Smooth muscle cell (in vitro differentiated cells): ENCODE measurements at regions not wholly inside any gene's neighbourhood (a gene's known extent, or its start where the extent isn't known, plus 50 kb on each side); places are given as distances from the start of the nearest gene placed in this dataset.

Experiments used
- DNase-seq: peaks from one replicate; lab custom pipeline; 2025; ENCODE audit not compliant: unreplicated experiment; lab: John Stamatoyannopoulos, UW
- H2AFZ ChIP-seq: fragments of 200-600 bp; sonication (generic); 2 replicates; pipeline ENCODE4 v1.6.0; 2016; ENCODE audit warnings: antibody characterized with exemption, low read depth, mild to moderate bottlenecking
- H3F3A ChIP-seq: fragments of 200-600 bp; sonication (generic); 2 replicates; pipeline ENCODE4 v1.6.0; 2017; ENCODE audit warnings: antibody characterized with exemption, low read depth
- H3K27ac ChIP-seq: fragments of 200-600 bp; sonication (generic); 2 replicates; pipeline ENCODE4 v1.5.1; 2016; ENCODE audit warnings: low read depth, mild to moderate bottlenecking
- H3K27me3 ChIP-seq: fragments of 200-600 bp; sonication (generic); 2 replicates; pipeline ENCODE4 v1.6.1; 2016; ENCODE audit warnings: low read depth, mild to moderate bottlenecking
- H3K36me3 ChIP-seq: fragments of 200-600 bp; sonication (generic); 2 replicates; pipeline ENCODE4 v1.5.1; 2016; ENCODE audit warnings: low read depth
- H3K4me1 ChIP-seq: fragments of 200-600 bp; sonication (generic); 2 replicates; pipeline ENCODE4 v1.5.1; 2016; ENCODE audit warnings: low read depth
- H3K4me2 ChIP-seq: fragments of 200-600 bp; sonication (generic); 2 replicates; pipeline ENCODE4 v1.6.0; 2016; ENCODE audit warnings: mild to moderate bottlenecking
- H3K4me3 ChIP-seq: fragments of 200-600 bp; sonication (generic); 2 replicates; pipeline ENCODE4 v1.5.1; 2016; ENCODE audit warnings: mild to moderate bottlenecking
- H3K79me2 ChIP-seq: fragments of 200-600 bp; sonication (generic); 2 replicates; pipeline ENCODE4 v1.6.0; 2016; ENCODE audit warnings: low read depth, mild to moderate bottlenecking
- H3K9ac ChIP-seq: fragments of 200-600 bp; sonication (generic); 2 replicates; pipeline ENCODE4 v1.6.0; 2016; ENCODE audit warnings: low read depth
- H3K9me3 ChIP-seq: fragments of 200-600 bp; sonication (generic); replicated peaks from 2 replicates; pipeline ENCODE4 v1.5.1; 2016; ENCODE audit warnings: low read depth
- H4K20me1 ChIP-seq: fragments of 200-600 bp; sonication (generic); 2 replicates; pipeline ENCODE4 v1.6.0; 2016; ENCODE audit warnings: low read depth
- CTCF ChIP-seq: fragments of 200-600 bp; sonication (generic); IDR thresholded peaks from 2 replicates; pipeline ENCODE4 v1.5.1; 2017; ENCODE audit warnings: borderline replicate concordance, mild to moderate bottlenecking, antibody characterized with exemption; ENCODE audit not compliant: insufficient read depth, poor library complexity, severe bottlenecking
- WGBS: methylation state at CpG from one replicate; pipeline ENCODE4 v1.1.7; 2016; ENCODE audit warnings: low lambda C conversion rate; 5-methylcytosine and 5-hydroxymethylcytosine counted together

GRCh38 chr13:70380809-70381208 lies 272.6 kb upstream of the KLHL1 start:
- no peaks in the 10 kb centered on the region for H3F3A ChIP-seq
- H4K20me1 ChIP-seq, result no peaks in the 10 kb centered on the region
- DNase-seq, result no peak
- H3K9ac ChIP-seq, result no peak overlapping the region
- no peak overlapping the region for H3K27ac ChIP-seq
- no peak overlapping the region for H2AFZ ChIP-seq
- H3K79me2 ChIP-seq, result no peaks in the 10 kb centered on the region
- no peaks in the 10 kb centered on the region for H3K36me3 ChIP-seq
- H3K27me3 ChIP-seq, result no peaks in the 10 kb centered on the region
- H3K9me3 ChIP-seq, result no peaks in the 10 kb centered on the region
- no peak for TF ChIP-seq CTCF
- no peak overlapping the region for H3K4me2 ChIP-seq
- no peaks in the 10 kb centered on the region for H3K4me1 ChIP-seq
- H3K4me3 ChIP-seq, result no peak overlapping the region
- 91% methylated on average over 2 of the region's 2 CpGs for WGBS

GRCh38 chr13:70375718-70376117 lies 267.5 kb upstream of the KLHL1 start:
- H3K79me2 ChIP-seq, result no peaks in the 10 kb centered on the region
- no peak for DNase-seq
- no peaks in the 10 kb centered on the region for H3F3A ChIP-seq
- H3K27ac ChIP-seq, result no peak overlapping the region
- no peaks in the 10 kb centered on the region for H3K27me3 ChIP-seq
- no peak overlapping the region for H2AFZ ChIP-seq
- H3K36me3 ChIP-seq, result no peaks in the 10 kb centered on the region
- H3K4me2 ChIP-seq, result no peak overlapping the region
- no peaks in the 10 kb centered on the region for H3K4me1 ChIP-seq
- H3K4me3 ChIP-seq, result no peak overlapping the region
- no peak for TF ChIP-seq CTCF
- H3K9me3 ChIP-seq, result no peaks in the 10 kb centered on the region
- H4K20me1 ChIP-seq, result no peaks in the 10 kb centered on the region
- H3K9ac ChIP-seq, result no peak overlapping the region
- 92% methylated on average over 2 of the region's 2 CpGs for WGBS

DNA sequence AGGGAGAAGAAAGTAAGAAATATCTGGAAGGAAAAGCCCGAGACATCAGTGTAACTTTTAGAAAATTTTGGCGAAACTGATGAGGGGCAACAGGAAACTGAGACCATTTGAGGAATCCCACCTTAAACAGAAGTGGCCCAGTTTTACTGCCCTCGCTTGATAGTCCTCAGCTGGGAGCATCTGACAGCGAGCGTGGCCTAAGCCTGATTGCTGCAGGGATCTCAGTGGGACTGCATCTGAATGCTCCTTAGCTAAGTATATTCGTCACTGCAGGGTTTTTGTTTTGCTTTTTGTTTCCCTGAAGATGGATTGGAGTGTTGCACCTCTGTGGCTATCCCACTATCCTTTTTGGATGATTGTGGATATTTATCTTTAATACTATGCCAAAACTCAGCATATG lies 262.7 kb upstream of the KLHL1 start:
- no peaks in the 10 kb centered on the region for H3K79me2 ChIP-seq
- H3K4me2 ChIP-seq, result no peak overlapping the region
- H2AFZ ChIP-seq, result no peak overlapping the region
- no peaks in the 10 kb centered on the region for H3K4me1 ChIP-seq
- H3K36me3 ChIP-seq, result no peaks in the 10 kb centered on the region
- no peak for DNase-seq
- no peaks in the 10 kb centered on the region for H4K20me1 ChIP-seq
- TF ChIP-seq CTCF, result no peak
- no peak overlapping the region for H3K9ac ChIP-seq
- H3K4me3 ChIP-seq, result no peak overlapping the region
- WGBS, result 69% methylated on average over 6 of the region's 6 CpGs
- H3K9me3 ChIP-seq, result no peaks in the 10 kb centered on the region
- H3K27ac ChIP-seq, result no peak overlapping the region
- H3F3A ChIP-seq, result no peaks in the 10 kb centered on the region
- H3K27me3 ChIP-seq, result no peaks in the 10 kb centered on the region

DNA sequence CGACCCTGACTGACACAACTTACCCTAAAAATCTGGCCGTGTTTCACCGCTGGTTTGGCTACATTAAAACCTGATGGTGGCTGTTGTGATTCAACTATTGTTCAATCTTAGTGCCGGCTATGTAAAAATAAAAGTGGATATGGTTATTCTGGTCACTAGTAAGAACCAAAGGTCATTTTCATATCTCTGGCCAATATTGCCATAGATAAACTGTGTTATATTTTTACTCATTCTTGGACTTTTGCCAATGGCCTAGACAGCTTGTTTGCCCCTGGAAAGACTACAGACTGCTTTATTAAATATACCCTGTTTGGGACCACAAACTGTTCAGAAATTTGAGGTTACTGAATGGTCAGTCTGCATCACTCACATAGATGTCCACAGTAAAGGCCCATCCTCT lies 258.5 kb upstream of the KLHL1 start:
- no peaks in the 10 kb centered on the region for H3K79me2 ChIP-seq
- WGBS, result 82% methylated on average over 4 of the region's 4 CpGs

More for the DNA sequence above, 258.5 kb upstream of the KLHL1 start:
- no peaks in the 10 kb centered on the region for H4K20me1 ChIP-seq
- H3K9ac ChIP-seq, result no peak overlapping the region
- no peaks in the 10 kb centered on the region for H3K9me3 ChIP-seq
- no peak overlapping the region for H3K4me3 ChIP-seq
- no peak for TF ChIP-seq CTCF
- DNase-seq, result no peak
- no peak overlapping the region for H3K4me2 ChIP-seq
- no peaks in the 10 kb centered on the region for H3K36me3 ChIP-seq
- no peaks in the 10 kb centered on the region for H3K27me3 ChIP-seq
- no peak overlapping the region for H2AFZ ChIP-seq
- H3F3A ChIP-seq, result no peaks in the 10 kb centered on the region
- H3K27ac ChIP-seq, result no peak overlapping the region
- H3K4me1 ChIP-seq, result no peaks in the 10 kb centered on the region
